ENCODE measurements at regions not wholly inside any gene's neighbourhood (a gene's known extent, or its start where the extent isn't known, plus 50 kb on each side); places are given as distances from the start of the nearest gene placed in this dataset.
A peak's percentile ranks its signal among the peaks of the same experiment; 100 is the strongest.
"Not testable (repeated sequence)": the region's sequence is repeated elsewhere in the genome, so short reads cannot be mapped to it uniquely, and the experiment has no call there.

GRCh38 chr5:44943647-44944046 lies 134.9 kb downstream of the MRPS30 start:
- no peak for DNase-seq

GRCh38 chr5:44945743-44946142 lies 137.0 kb downstream of the MRPS30 start:
- no peak for DNase-seq

GRCh38 chr5:44949687-44950086 lies 140.9 kb downstream of the MRPS30 start:
- DNase-seq = no peak

GRCh38 chr5:44951371-44951770 lies 142.6 kb downstream of the MRPS30 start:
- no peak for DNase-seq

- peak; percentile 3 for DNase-seq
These were observed 143.6 kb downstream of the MRPS30 start for GRCh38 chr5:44952376-44952775.

- DNase-seq = no peak
These were observed 144.3 kb downstream of the MRPS30 start for GRCh38 chr5:44953078-44953477.

- not testable (repeated sequence) for DNase-seq
These were observed 150.3 kb downstream of the MRPS30 start for GRCh38 chr5:44958943-44959454.

- no peak for DNase-seq
These were observed 161.1 kb downstream of the MRPS30 start for GRCh38 chr5:44969825-44970224.

GRCh38 chr5:44970963-44971362 lies 162.2 kb downstream of the MRPS30 start:
- DNase-seq = not testable (repeated sequence)

- no peak for DNase-seq
These were observed 166.1 kb downstream of the MRPS30 start for GRCh38 chr5:44974813-44975212.

GRCh38 chr5:44981708-44982107 lies 173.0 kb downstream of the MRPS30 start:
- no peak for DNase-seq

GRCh38 chr5:44983006-44983405 lies 174.3 kb downstream of the MRPS30 start:
- no peak for DNase-seq

- no peak for DNase-seq
These were observed 178.3 kb downstream of the MRPS30 start for GRCh38 chr5:44987026-44987425.

GRCh38 chr5:44991693-44992092 lies 182.9 kb downstream of the MRPS30 start:
- no peak for DNase-seq

GRCh38 chr5:44993286-44993685 lies 184.5 kb downstream of the MRPS30 start:
- no peak for DNase-seq

- no peak for DNase-seq
These were observed 188.8 kb downstream of the MRPS30 start for GRCh38 chr5:44997506-44997905.

GRCh38 chr5:45007102-45007501 lies 198.4 kb downstream of the MRPS30 start:
- DNase-seq = not testable (repeated sequence)

- DNase-seq = no peak
These were observed 208.8 kb downstream of the MRPS30 start for GRCh38 chr5:45017568-45017967.

- no peak for DNase-seq
These were observed 220.8 kb downstream of the MRPS30 start for GRCh38 chr5:45029553-45029952.

- no peak for DNase-seq
These were observed 227.2 kb downstream of the MRPS30 start for GRCh38 chr5:45035991-45036390.

GRCh38 chr5:45037927-45038326 lies 229.2 kb downstream of the MRPS30 start:
- DNase-seq = no peak

- peak; percentile 6 for DNase-seq
These were observed 229.7 kb downstream of the MRPS30 start for GRCh38 chr5:45038366-45038987.

GRCh38 chr5:45042283-45042682 lies 233.5 kb downstream of the MRPS30 start:
- DNase-seq = no peak

GRCh38 chr5:45057564-45057963 lies 248.8 kb downstream of the MRPS30 start:
- no peak for DNase-seq

- DNase-seq = no peak
These were observed 252.0 kb downstream of the MRPS30 start for GRCh38 chr5:45060724-45061123.
